ENCODE measurements at regions not wholly inside any gene's neighbourhood (a gene's known extent, or its start where the extent isn't known, plus 50 kb on each side); places are given as distances from the start of the nearest gene placed in this dataset.

DNA sequence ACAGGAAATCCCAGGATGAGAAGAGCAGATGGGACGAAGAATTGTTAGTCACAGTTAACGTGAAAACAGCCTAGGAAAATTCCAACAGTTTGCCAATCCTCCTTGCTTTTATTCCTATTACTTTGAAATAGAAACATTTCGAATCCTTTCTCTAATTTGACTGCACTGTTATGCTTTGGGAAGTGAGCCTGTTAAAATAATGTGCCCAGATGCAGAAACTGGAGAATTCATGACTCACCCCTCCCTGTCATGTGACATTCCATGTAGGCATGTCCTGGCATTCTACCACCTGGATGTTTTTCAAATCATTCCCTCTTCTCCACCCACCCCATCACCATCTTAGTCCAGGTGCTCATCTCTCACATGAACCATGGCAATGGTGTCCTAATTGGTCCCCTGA, 107.3 kb downstream of the MINAR1 start:
- H2AK5ac ChIP-seq (ENCODE audit: low read depth, low read length) = no peak overlapping the region
- no peak overlapping the region for H3K9ac ChIP-seq (replicated peaks in 1 of 4; ENCODE audit: extremely low read depth in 1 of 4, low read depth in 3 of 4, low read length in 3 of 4)
- H2BK5ac ChIP-seq (ENCODE audit: low read depth, low read length) = no peak overlapping the region
- no peak overlapping the region for H3K18ac ChIP-seq (ENCODE audit: extremely low read depth, low read length)
- H2AFZ ChIP-seq (ENCODE audit: low read length) = no peak overlapping the region
- no peak overlapping the region for H3K56ac ChIP-seq (replicated peaks; ENCODE audit: insufficient read length, low read depth, low read length)
- TF ChIP-seq HDAC2 (IDR thresholded peaks at IDR 0.05; ENCODE audit: borderline replicate concordance in 1 of 2, low read depth in 2 of 2, low read length in 2 of 2) = no peak
- no peak for TF ChIP-seq SIX5 (IDR thresholded peaks at IDR 0.05; ENCODE audit: low read depth, low read length)
- no peak for TF ChIP-seq TAF1 (IDR thresholded peaks at IDR 0.05; ENCODE audit: low read depth, low read length)
- TF ChIP-seq RBBP5 (IDR thresholded peaks at IDR 0.05; ENCODE audit: borderline replicate concordance, low read depth, low read length) = no peak
- no peak for TF ChIP-seq KDM1A (IDR thresholded peaks at IDR 0.05; ENCODE audit: borderline replicate concordance, low read length)
- TF ChIP-seq SRF (IDR thresholded peaks at IDR 0.05; ENCODE audit: low read depth, low read length) = no peak
- TF ChIP-seq SIN3A (conservative IDR thresholded peaks at IDR 0.05 in 1 of 2, IDR thresholded peaks at IDR 0.05 in 1 of 2; ENCODE audit: low read depth in 1 of 2, low read length in 2 of 2) = no peak
- no peak for TF ChIP-seq RXRA (IDR thresholded peaks at IDR 0.05; ENCODE audit: insufficient read depth, low read depth, low read length)
- no peak for TF ChIP-seq RNF2 (IDR thresholded peaks at IDR 0.05; ENCODE audit: borderline replicate concordance, low read depth, low read length, missing control alignments, poor library complexity, severe bottlenecking)
- no peak for TF ChIP-seq TBP (IDR thresholded peaks at IDR 0.05; ENCODE audit: low read depth, low read length)
- TF ChIP-seq SP2 (IDR thresholded peaks at IDR 0.05; ENCODE audit: low read length) = no peak
- TF ChIP-seq SP1 (IDR thresholded peaks at IDR 0.05; ENCODE audit: low read depth, low read length) = no peak
- TF ChIP-seq JUND (IDR thresholded peaks at IDR 0.05; ENCODE audit: low read length) = no peak
- H3K4me3 ChIP-seq (ENCODE audit: extremely low read depth in 1 of 4, insufficient read depth in 2 of 4, low read depth in 3 of 4, low read length in 4 of 4) = no peak overlapping the region
- H3K23me2 ChIP-seq (ENCODE audit: low read depth, low read length) = no peaks in the 10 kb centered on the region
- POLR2A ChIA-PET (ENCODE audit: partially characterized antibody) = no interaction called here
- no peaks in the 10 kb centered on the region for H3K27me3 ChIP-seq (replicated peaks in 1 of 4; ENCODE audit: control insufficient read depth in 3 of 4, extremely low read depth in 1 of 4, insufficient read depth in 3 of 4, low read length in 3 of 4)
- no peak for FAIRE-seq
- H3K23ac ChIP-seq (ENCODE audit: insufficient read length) = no peak overlapping the region
- WGBS, 2 experiments (ENCODE audit: extremely low coverage in 1 of 2, insufficient coverage in 1 of 2, insufficient read length in 1 of 2, insufficient replicate concordance in 2 of 2, low coverage in 1 of 2, low lambda C conversion rate in 2 of 2, missing lambda C conversion rate in 1 of 2) = 84% methylated on average over 3 of the region's 3 CpGs; no CpG with 5 or more reads in 1 of the 2 experiments
- CTCF ChIA-PET (ENCODE audit: partially characterized antibody) = no interaction called here
- H4K91ac ChIP-seq (replicated peaks; ENCODE audit: insufficient read length, low read length) = no peak overlapping the region
- no peaks in the 10 kb centered on the region for H4K20me1 ChIP-seq (replicated peaks in 1 of 2; ENCODE audit: control insufficient read depth in 1 of 2, insufficient read depth in 2 of 2, low read length in 2 of 2)
- no peaks in the 10 kb centered on the region for H3K79me1 ChIP-seq (ENCODE audit: low read depth, low read length)
- H3K4me2 ChIP-seq (ENCODE audit: insufficient read depth in 1 of 2, low read depth in 2 of 2, low read length in 2 of 2) = no peak overlapping the region
- no peaks in the 10 kb centered on the region for H3K36me3 ChIP-seq (ENCODE audit: control insufficient read depth in 2 of 4, insufficient read depth in 4 of 4, low read length in 3 of 4)
- no peaks in the 10 kb centered on the region for H3K79me2 ChIP-seq (ENCODE audit: control insufficient read depth in 1 of 2, insufficient read depth in 2 of 2, low read length in 2 of 2)
- H3K9me3 ChIP-seq (ENCODE audit: insufficient read depth in 2 of 2, low read depth in 1 of 2, low read length in 1 of 2) = no peaks in the 10 kb centered on the region
- H4K5ac ChIP-seq (ENCODE audit: insufficient read length, low read depth, low read length) = no peak overlapping the region
- H2BK15ac ChIP-seq (ENCODE audit: low read length) = no peak overlapping the region
- no peaks in the 10 kb centered on the region for H3K4me1 ChIP-seq (replicated peaks in 1 of 4; ENCODE audit: control insufficient read depth in 3 of 4, insufficient read depth in 4 of 4, low read length in 3 of 4)
- DNase-seq (ENCODE audit: low read depth in 1 of 2, low spot score in 2 of 2) = no peak
- H2BK20ac ChIP-seq (ENCODE audit: low read length) = no peak overlapping the region
- H3K27ac ChIP-seq (ENCODE audit: low read depth, low read length) = no peak overlapping the region
- no peak overlapping the region for H2BK12ac ChIP-seq (ENCODE audit: low read depth, low read length)
- no peak overlapping the region for H3K4ac ChIP-seq (replicated peaks; ENCODE audit: insufficient read length, low read depth, low read length)
- no peak overlapping the region for H2BK120ac ChIP-seq (replicated peaks; ENCODE audit: low read depth, low read length)
- no peak overlapping the region for H3K14ac ChIP-seq (ENCODE audit: insufficient read length)
- no peak overlapping the region for H4K8ac ChIP-seq (ENCODE audit: extremely low read depth, insufficient read depth, low read length)

Measured in H1 (cell line).